A549 (cell line): ENCODE measurements at regions not wholly inside any gene's neighbourhood (a gene's known extent, or its start where the extent isn't known, plus 50 kb on each side); places are given as distances from the start of the nearest gene placed in this dataset.

Source experiments
- ATAC-seq, 2 experiments: fragments of 200-7000 bp in 1 of 2; fragments of >200 bp in 1 of 2; cut with Nextera tagmentation in 1 of 2; cut with Tn5 transposase in 1 of 2; 3 replicates each; pipeline versions ENCODE4 v1.8.0 to v1.9.1; 2018 to 2020; ENCODE audit warnings: mild to moderate bottlenecking in 1 of 2, moderate library complexity in 1 of 2
- CTCF ChIA-PET: fragments of 300-600 bp; sonication (Branson Sonifier 250); formaldehyde crosslinking; extraction: SDS; loops from one replicate; lab custom pipeline; 2021; ENCODE audit warnings: antibody characterized with exemption, inconsistent platforms; lab: Yijun Ruan, JAX
- POLR2A ChIA-PET: fragments of 350-600 bp; formaldehyde crosslinking; extraction: SDS; loops from one replicate; lab custom pipeline; 2021; ENCODE audit warnings: antibody characterized with exemption, inconsistent platforms; lab: Yijun Ruan, JAX
- DNase-seq, 2 experiments: peaks; one replicate each; pipeline versions ENCODE4 v3.0.0 to v3.0.0-alpha.2; 2011 to 2016; ENCODE audit warnings: low read depth in 1 of 2, low spot score in 1 of 2
- FAIRE-seq: peaks from 2 replicates; lab custom pipeline; 2011; peaks lifted over from hg19 to GRCh38; lab: Jason Lieb, UNC
- H3K27ac ChIP-seq, 2 experiments: fragments of >200 bp; sonication (Bioruptor Twin); formaldehyde crosslinking; 3 replicates each; pipeline ENCODE4 v1.5.1; 2016 to 2017
- H3K4me1 ChIP-seq: fragments of >200 bp; sonication (Bioruptor Twin); formaldehyde crosslinking; 3 replicates; pipeline ENCODE4 v1.6.1; 2016
- H3K4me2 ChIP-seq: fragments of >200 bp; sonication (Bioruptor Twin); formaldehyde crosslinking; 3 replicates; pipeline ENCODE4 v1.6.1; 2016
- H3K4me3 ChIP-seq: fragments of >200 bp; sonication (Bioruptor Twin); formaldehyde crosslinking; 3 replicates; pipeline ENCODE4 v1.5.1; 2016
- H3K9me3 ChIP-seq: fragments of >200 bp; sonication (Bioruptor Twin); formaldehyde crosslinking; 3 replicates; pipeline ENCODE4 v1.6.1; 2016
- BHLHE40 ChIP-seq: IDR thresholded peaks from 2 replicates; pipeline ENCODE4 v1.6.1; 2012; ENCODE audit warnings: low read depth, low read length, inconsistent platforms
- CBX2 ChIP-seq: fragments of 200-600 bp; sonication (generic); IDR thresholded peaks from 2 replicates; pipeline ENCODE4 v1.6.1; 2016; ENCODE audit warnings: low read depth, mild to moderate bottlenecking, borderline replicate concordance
- CHD2 ChIP-seq: fragments of 150-350 bp; IDR thresholded peaks from 2 replicates; pipeline ENCODE4 v1.6.1; 2014; ENCODE audit warnings: low read length; ENCODE audit not compliant: partially characterized antibody
- CTCF ChIP-seq: fragments of >200 bp; sonication (Bioruptor Twin); formaldehyde crosslinking; IDR thresholded peaks from 3 replicates; pipeline ENCODE4 v1.5.1; 2016
- E2F6 ChIP-seq: IDR thresholded peaks from 2 replicates; pipeline ENCODE4 v1.6.1; 2012; ENCODE audit warnings: low read depth, borderline replicate concordance
- ESRRA ChIP-seq: fragments of 150-350 bp; IDR thresholded peaks from 2 replicates; pipeline ENCODE4 v1.6.1; 2014; ENCODE audit warnings: mild to moderate bottlenecking, low read length, borderline replicate concordance
- FOSB ChIP-seq: fragments of 250-450 bp; sonication (Bioruptor Pico); IDR thresholded peaks from 2 replicates; pipeline ENCODE4 v1.5.0; 2020; ENCODE audit warnings: mild to moderate bottlenecking, moderate library complexity
- FOXS1 ChIP-seq: fragments of 250-450 bp; sonication (Bioruptor Pico); IDR thresholded peaks from 2 replicates; pipeline ENCODE4 v1.5.0; 2020; ENCODE audit warnings: mild to moderate bottlenecking, moderate library complexity
- HMGXB4 ChIP-seq: fragments of 250-450 bp; sonication (Bioruptor Pico); IDR thresholded peaks from 2 replicates; pipeline ENCODE4 v1.5.0; 2021; ENCODE audit warnings: mild to moderate bottlenecking, moderate library complexity, borderline replicate concordance
- JUN ChIP-seq, 2 experiments: fragments of >200 bp; sonication (Bioruptor Twin); formaldehyde crosslinking; IDR thresholded peaks; 2 replicates in 1 of 2; 3 replicates in 1 of 2; pipeline ENCODE4 v1.6.1; 2016 to 2017
- JUNB ChIP-seq: fragments of >200 bp; sonication (Bioruptor Twin); formaldehyde crosslinking; IDR thresholded peaks from 2 replicates; pipeline ENCODE4 v1.6.1; 2016
- KDM5A ChIP-seq: fragments of 200-600 bp; sonication (generic); IDR thresholded peaks from 2 replicates; pipeline ENCODE4 v1.6.1; 2016; ENCODE audit warnings: antibody characterized with exemption, mild to moderate bottlenecking
- MAFK ChIP-seq: fragments of 450-650 bp; IDR thresholded peaks from 2 replicates; pipeline ENCODE4 v1.6.1; 2014; ENCODE audit not compliant: partially characterized antibody
- MAZ ChIP-seq: fragments of 150-350 bp; IDR thresholded peaks from 2 replicates; pipeline ENCODE4 v1.6.1; 2014; ENCODE audit warnings: antibody characterized with exemption, low read depth, low read length, borderline replicate concordance
- NPAS2 ChIP-seq: fragments of 250-450 bp; sonication (Bioruptor Pico); IDR thresholded peaks from 2 replicates; pipeline ENCODE4 v1.8.0; 2022; ENCODE audit warnings: mild to moderate bottlenecking, moderate library complexity, borderline replicate concordance
- NR3C1 ChIP-seq: fragments of >200 bp; sonication (Bioruptor Twin); formaldehyde crosslinking; IDR thresholded peaks from 3 replicates; pipeline ENCODE4 v1.6.1; 2017
- POLR2A ChIP-seq: IDR thresholded peaks from 2 replicates; pipeline ENCODE4 v1.6.1; 2012; ENCODE audit warnings: mild to moderate bottlenecking, low read length
- RARB ChIP-seq: fragments of 250-450 bp; sonication (Bioruptor Pico); IDR thresholded peaks from 2 replicates; pipeline ENCODE4 v1.8.0; 2021; ENCODE audit warnings: mild to moderate bottlenecking, moderate library complexity
- RFX5 ChIP-seq: fragments of 450-650 bp; IDR thresholded peaks from 2 replicates; pipeline ENCODE4 v1.7.1; 2014; ENCODE audit warnings: antibody characterized with exemption, mild to moderate bottlenecking, moderate library complexity
- SMC3 ChIP-seq: fragments of >200 bp; sonication (Bioruptor Twin); formaldehyde crosslinking; IDR thresholded peaks from 3 replicates; pipeline ENCODE4 v1.6.1; 2018; ENCODE audit warnings: inconsistent platforms
- TP53 ChIP-seq: fragments of 250-450 bp; sonication (Bioruptor Pico); IDR thresholded peaks from 2 replicates; pipeline ENCODE4 v1.5.0; 2021; ENCODE audit warnings: mild to moderate bottlenecking, moderate library complexity
- ZC3H11A ChIP-seq: fragments of 450-650 bp; IDR thresholded peaks from 2 replicates; pipeline ENCODE4 v1.6.1; 2014; ENCODE audit warnings: antibody characterized with exemption, mild to moderate bottlenecking
- ZNF302 ChIP-seq: fragments of 250-450 bp; sonication (Bioruptor Pico); IDR thresholded peaks from 2 replicates; pipeline ENCODE4 v1.9.0; 2021; ENCODE audit warnings: inconsistent platforms, mild to moderate bottlenecking, moderate library complexity
- WGBS: methylation state at CpG from one replicate; pipeline ENCODE4 v1.1.6; 2017; ENCODE audit errors: missing lambda C conversion rate; 5-methylcytosine and 5-hydroxymethylcytosine counted together
- TF ChIP-seq, protein P1 (sequence below): fragments of >200 bp; sonication (Bioruptor Twin); formaldehyde crosslinking; IDR thresholded peaks from 3 replicates; pipeline ENCODE4 v1.6.1; 2016
- TF ChIP-seq, protein P2 (sequence below): fragments of 250-450 bp; sonication (Bioruptor Pico); IDR thresholded peaks from 2 replicates; pipeline ENCODE4 v1.5.0; 2020; ENCODE audit warnings: low read depth, mild to moderate bottlenecking, moderate library complexity
- TF ChIP-seq, protein P3 (sequence below): fragments of 150-350 bp; IDR thresholded peaks from 2 replicates; pipeline ENCODE4 v1.6.1; 2014; ENCODE audit warnings: low read depth, mild to moderate bottlenecking, low read length

DNA sequence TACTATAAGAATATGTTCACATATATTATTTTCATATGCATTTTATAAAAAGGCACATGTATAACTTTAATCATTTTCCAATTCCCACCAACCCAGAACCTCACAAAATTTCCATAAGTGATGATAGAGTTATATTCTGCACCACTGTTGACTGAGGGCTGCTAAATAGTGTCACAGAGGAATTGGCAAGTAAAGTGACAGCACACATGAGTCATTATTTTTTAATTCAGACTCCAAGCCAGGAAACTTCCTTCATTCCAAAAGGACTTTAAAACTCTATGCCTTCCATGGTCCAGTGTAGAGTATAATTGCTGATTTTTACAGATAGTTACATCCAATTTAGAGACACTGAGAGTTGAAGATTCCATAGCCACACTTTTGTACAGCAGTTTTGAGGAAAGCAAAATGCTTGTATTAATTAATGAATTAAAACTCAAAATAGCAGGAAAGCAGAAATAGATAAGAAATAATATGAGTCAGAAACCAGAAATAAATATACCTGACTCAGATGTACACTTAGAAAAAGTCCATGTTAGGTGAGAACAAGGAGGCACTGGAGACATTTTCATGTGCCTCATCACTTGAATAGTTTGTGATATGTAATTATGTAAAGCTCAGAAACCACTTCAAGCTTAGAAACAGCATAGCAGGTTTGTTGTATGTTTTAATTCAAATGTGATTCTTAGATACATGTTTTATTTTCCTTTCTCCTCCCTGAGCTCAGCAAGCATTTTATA lies 425.2 kb upstream of the OPRM1 start:
- FAIRE-seq (no peak), ATAC-seq (no peak)
- POLR2A ChIA-PET, result no interaction called here

DNA sequence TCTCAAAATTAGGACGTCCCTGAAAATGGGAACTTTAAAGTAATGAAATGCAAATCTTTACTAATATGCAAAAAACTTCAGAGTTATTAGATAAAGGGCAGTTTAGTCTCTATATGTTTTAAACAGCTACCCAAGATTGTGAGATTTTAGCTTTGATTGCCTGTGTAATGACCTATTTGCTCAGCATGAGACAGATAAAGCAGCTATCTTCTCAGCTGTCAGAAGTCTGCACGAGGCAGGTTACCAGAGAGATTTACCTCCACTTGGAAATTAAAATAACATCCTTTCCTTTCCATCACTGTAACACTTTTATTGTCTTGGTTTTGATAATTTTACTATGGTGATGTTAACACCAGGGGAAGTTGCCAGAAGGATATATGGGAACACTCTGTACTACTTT lies 436.6 kb upstream of the OPRM1 start:
- CTCF ChIA-PET, result no interaction called here
- DNase-seq, result no peak
- TF ChIP-seq CBX2, result no peak
- no peak for TF ChIP-seq CTCF
- no peak for TF ChIP-seq POLR2A
- TF ChIP-seq RFX5, result no peak
- TF ChIP-seq, protein P1, sequence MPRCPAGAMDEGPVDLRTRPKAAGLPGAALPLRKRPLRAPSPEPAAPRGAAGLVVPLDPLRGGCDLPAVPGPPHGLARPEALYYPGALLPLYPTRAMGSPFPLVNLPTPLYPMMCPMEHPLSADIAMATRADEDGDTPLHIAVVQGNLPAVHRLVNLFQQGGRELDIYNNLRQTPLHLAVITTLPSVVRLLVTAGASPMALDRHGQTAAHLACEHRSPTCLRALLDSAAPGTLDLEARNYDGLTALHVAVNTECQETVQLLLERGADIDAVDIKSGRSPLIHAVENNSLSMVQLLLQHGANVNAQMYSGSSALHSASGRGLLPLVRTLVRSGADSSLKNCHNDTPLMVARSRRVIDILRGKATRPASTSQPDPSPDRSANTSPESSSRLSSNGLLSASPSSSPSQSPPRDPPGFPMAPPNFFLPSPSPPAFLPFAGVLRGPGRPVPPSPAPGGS, result no peak
- no peak for TF ChIP-seq RARB
- TF ChIP-seq JUN (IDR thresholded peaks at IDR 0.05), result no peak
- TF ChIP-seq MAZ, result no peak
- no peak for TF ChIP-seq MAFK
- TF ChIP-seq SMC3, result no peak
- TF ChIP-seq, protein P2, sequence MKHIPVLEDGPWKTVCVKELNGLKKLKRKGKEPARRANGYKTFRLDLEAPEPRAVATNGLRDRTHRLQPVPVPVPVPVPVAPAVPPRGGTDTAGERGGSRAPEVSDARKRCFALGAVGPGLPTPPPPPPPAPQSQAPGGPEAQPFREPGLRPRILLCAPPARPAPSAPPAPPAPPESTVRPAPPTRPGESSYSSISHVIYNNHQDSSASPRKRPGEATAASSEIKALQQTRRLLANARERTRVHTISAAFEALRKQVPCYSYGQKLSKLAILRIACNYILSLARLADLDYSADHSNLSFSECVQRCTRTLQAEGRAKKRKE (CRISPR knock-in tag), result no peak

More for the DNA sequence above, 425.2 kb upstream of the OPRM1 start:
- Histone ChIP-seq H3K9me3 (no peaks in the 10 kb centered on the region), H3K27ac (no peak overlapping the region), H3K4me1 (no peaks in the 10 kb centered on the region), H3K4me2 (no peak overlapping the region), H3K4me3 (no peak overlapping the region)
- TF ChIP-seq ESRRA, result no peak
- no peak for TF ChIP-seq ZNF302 (CRISPR knock-in tag)
- TF ChIP-seq JUNB, result no peak
- no peak for TF ChIP-seq FOSB (CRISPR knock-in tag)
- TF ChIP-seq, protein P3, sequence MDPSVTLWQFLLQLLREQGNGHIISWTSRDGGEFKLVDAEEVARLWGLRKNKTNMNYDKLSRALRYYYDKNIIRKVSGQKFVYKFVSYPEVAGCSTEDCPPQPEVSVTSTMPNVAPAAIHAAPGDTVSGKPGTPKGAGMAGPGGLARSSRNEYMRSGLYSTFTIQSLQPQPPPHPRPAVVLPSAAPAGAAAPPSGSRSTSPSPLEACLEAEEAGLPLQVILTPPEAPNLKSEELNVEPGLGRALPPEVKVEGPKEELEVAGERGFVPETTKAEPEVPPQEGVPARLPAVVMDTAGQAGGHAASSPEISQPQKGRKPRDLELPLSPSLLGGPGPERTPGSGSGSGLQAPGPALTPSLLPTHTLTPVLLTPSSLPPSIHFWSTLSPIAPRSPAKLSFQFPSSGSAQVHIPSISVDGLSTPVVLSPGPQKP, result no peak
- no peak for TF ChIP-seq ZC3H11A
- TF ChIP-seq E2F6, result no peak
- no peak for TF ChIP-seq NPAS2
- TF ChIP-seq, protein P2 (CRISPR knock-in tag), result no peak
- TF ChIP-seq HMGXB4, result no peak
- no peak for TF ChIP-seq TP53
- no peak for TF ChIP-seq CHD2
- TF ChIP-seq FOXS1 (CRISPR knock-in tag), result no peak
- no peak for TF ChIP-seq SMC3
- TF ChIP-seq BHLHE40, result no peak
- no peak for TF ChIP-seq NR3C1
- TF ChIP-seq KDM5A, result no peak
- no peak for DNase-seq
- CTCF ChIA-PET, result no interaction called here

More for the DNA sequence above, 436.6 kb upstream of the OPRM1 start:
- POLR2A ChIA-PET, result no interaction called here
- Histone ChIP-seq H3K4me3 (no peak overlapping the region), H3K4me2 (no peak overlapping the region), H3K27ac (no peak overlapping the region), H3K9me3 (no peaks in the 10 kb centered on the region), H3K4me1 (no peaks in the 10 kb centered on the region)
- no peak for ATAC-seq
- 6% methylated on average over 2 of the region's 2 CpGs for whole genome bisulfite sequencing
- no peak for FAIRE-seq
